HEK293T (cell line): ENCODE measurements at regions not wholly inside any gene's neighbourhood (a gene's known extent, or its start where the extent isn't known, plus 50 kb on each side); places are given as distances from the start of the nearest gene placed in this dataset.

Experiments used
- CTCF ChIA-PET: fragments of 350-600 bp; formaldehyde crosslinking; extraction: SDS; loops from one replicate; lab custom pipeline; 2021; ENCODE audit warnings: antibody characterized with exemption, inconsistent platforms; lab: Yijun Ruan, JAX
- POLR2A ChIA-PET: fragments of 350-600 bp; formaldehyde crosslinking; extraction: SDS; loops from one replicate; lab custom pipeline; 2020; ENCODE audit warnings: antibody characterized with exemption, inconsistent platforms; lab: Yijun Ruan, JAX
- DNase-seq: peaks from one replicate; pipeline ENCODE4 v3.0.0; 2012; ENCODE audit warnings: mixed read lengths; ENCODE audit errors: extremely low spot score
- ARNT ChIP-seq: fragments of 450-650 bp; IDR thresholded peaks from 2 replicates; pipeline ENCODE4 v1.6.1; 2017; ENCODE audit warnings: mild to moderate bottlenecking
- BHLHE40 ChIP-seq: fragments of 450-650 bp; IDR thresholded peaks from 2 replicates; pipeline ENCODE4 v1.6.1; 2016; ENCODE audit warnings: mild to moderate bottlenecking, moderate library complexity, borderline replicate concordance
- CTBP1 ChIP-seq: fragments of 450-650 bp; IDR thresholded peaks from 2 replicates; pipeline ENCODE4 v1.6.1; 2016; ENCODE audit warnings: borderline replicate concordance
- ELF4 ChIP-seq: fragments of 450-650 bp; IDR thresholded peaks from 2 replicates; pipeline ENCODE4 v1.6.1; 2017; ENCODE audit warnings: antibody characterized with exemption
- FOXA1 ChIP-seq: fragments of 450-650 bp; IDR thresholded peaks from 2 replicates; pipeline ENCODE4 v1.6.1; 2016; ENCODE audit warnings: mild to moderate bottlenecking
- FOXK2 ChIP-seq: fragments of 450-650 bp; IDR thresholded peaks from 2 replicates; pipeline ENCODE4 v1.6.1; 2016; ENCODE audit warnings: mild to moderate bottlenecking
- FOXM1 ChIP-seq: fragments of 450-650 bp; IDR thresholded peaks from 2 replicates; pipeline ENCODE4 v1.6.1; 2017; ENCODE audit warnings: mild to moderate bottlenecking, borderline replicate concordance
- HDGF ChIP-seq: fragments of 450-650 bp; IDR thresholded peaks from 2 replicates; pipeline ENCODE4 v1.6.1; 2017; ENCODE audit warnings: antibody characterized with exemption, borderline replicate concordance
- L3MBTL2 ChIP-seq: fragments of 450-650 bp; conservative IDR thresholded peaks from 2 replicates; pipeline ENCODE4 v1.6.1; 2016; ENCODE audit warnings: mild to moderate bottlenecking
- LEF1 ChIP-seq: fragments of 450-650 bp; IDR thresholded peaks from 2 replicates; pipeline ENCODE4 v1.6.1; 2017; ENCODE audit warnings: mild to moderate bottlenecking, borderline replicate concordance
- NFRKB ChIP-seq: fragments of 450-650 bp; IDR thresholded peaks from 2 replicates; pipeline ENCODE4 v1.6.1; 2016; ENCODE audit warnings: mild to moderate bottlenecking, moderate library complexity
- PKNOX1 ChIP-seq: fragments of 450-650 bp; IDR thresholded peaks from 2 replicates; pipeline ENCODE4 v1.6.1; 2016
- SP1 ChIP-seq: fragments of 450-650 bp; IDR thresholded peaks from 2 replicates; pipeline ENCODE4 v1.6.1; 2017
- SUZ12 ChIP-seq: fragments of 450-650 bp; IDR thresholded peaks from 2 replicates; pipeline ENCODE4 v1.6.1; 2016; ENCODE audit warnings: mild to moderate bottlenecking
- TARDBP ChIP-seq: fragments of 450-650 bp; IDR thresholded peaks from 2 replicates; pipeline ENCODE4 v1.6.1; 2016
- ZNF384 ChIP-seq: fragments of 450-650 bp; IDR thresholded peaks from 2 replicates; pipeline ENCODE4 v1.6.1; 2016

GRCh38 chr13:106738186-106738678 is 170.3 kb upstream of the ARGLU1 start:
- DNase-seq = no peak
- no peak for TF ChIP-seq TARDBP
- TF ChIP-seq FOXK2 = no peak
- TF ChIP-seq CTBP1 = no peak
- no peak for TF ChIP-seq HDGF
- TF ChIP-seq FOXA1 = no peak
- TF ChIP-seq FOXM1 = no peak
- TF ChIP-seq BHLHE40 = no peak
- TF ChIP-seq SP1 = no peak
- TF ChIP-seq L3MBTL2 = no peak
- TF ChIP-seq NFRKB = no peak
- TF ChIP-seq ZNF384 = no peak
- no peak for TF ChIP-seq SUZ12
- TF ChIP-seq ARNT = no peak
- no peak for TF ChIP-seq PKNOX1
- ChIA-PET CTCF (no interaction called here), POLR2A (no interaction called here)

DNA sequence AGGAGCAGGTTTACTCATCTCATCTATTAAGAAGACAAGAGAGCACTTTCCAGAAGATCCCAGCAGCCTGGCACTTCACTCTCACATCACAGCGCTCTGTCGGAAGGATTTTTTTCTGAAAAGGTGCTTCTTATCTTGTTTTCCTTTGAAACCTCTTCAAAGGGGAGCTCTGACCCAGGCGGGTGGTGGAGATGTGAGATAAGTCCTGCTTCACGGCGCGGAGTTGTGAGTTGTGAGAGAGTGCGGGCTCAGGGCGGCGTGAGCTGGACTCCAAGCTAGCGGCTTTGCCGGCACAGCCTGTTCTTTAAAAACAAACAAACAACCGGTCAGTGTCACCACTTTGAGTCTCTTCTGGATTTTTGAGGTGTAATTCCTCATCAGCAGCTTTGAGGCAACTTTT is 169.0 kb upstream of the ARGLU1 start:
- DNase-seq = no peak
- ChIA-PET POLR2A (no interaction called here), CTCF (no interaction called here)
- TF ChIP-seq HDGF = no peak
- TF ChIP-seq ZNF384 = no peak
- no peak for TF ChIP-seq SP1
- TF ChIP-seq TARDBP = no peak
- no peak for TF ChIP-seq FOXA1
- no peak for TF ChIP-seq LEF1
- no peak for TF ChIP-seq NFRKB
- TF ChIP-seq FOXM1 = no peak
- TF ChIP-seq ELF4 = no peak
- no peak for TF ChIP-seq L3MBTL2
- TF ChIP-seq CTBP1 = no peak
- no peak for TF ChIP-seq ARNT

DNA sequence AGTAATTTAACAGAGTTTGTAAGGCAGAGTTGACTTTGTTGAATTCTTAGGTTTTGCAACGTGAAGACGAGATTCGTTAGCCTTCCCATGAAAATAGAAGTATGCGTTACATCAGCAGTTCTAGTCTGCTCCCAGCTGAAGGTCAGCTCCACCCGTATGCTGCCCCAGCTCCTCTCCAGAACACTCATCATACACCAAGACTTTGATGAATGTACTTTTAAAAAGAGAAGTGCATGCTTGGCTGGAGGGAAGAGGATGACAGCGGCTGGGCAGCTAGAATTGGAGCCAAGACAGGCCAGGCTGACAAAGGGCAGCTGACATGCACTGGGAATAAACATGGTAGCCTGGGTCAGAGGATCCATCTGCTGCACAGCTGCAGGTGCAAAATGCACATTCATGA is 166.3 kb upstream of the ARGLU1 start:
- TF ChIP-seq LEF1 (no peak), HDGF (no peak), ELF4 (no peak), CTBP1 (no peak), FOXA1 (no peak), ARNT (no peak), PKNOX1 (no peak), ZNF384 (no peak), FOXM1 (no peak), TARDBP (no peak), SUZ12 (no peak), BHLHE40 (no peak), L3MBTL2 (no peak), NFRKB (no peak), SP1 (no peak), FOXK2 (no peak)
- POLR2A ChIA-PET = no interaction called here
- no peak for DNase-seq
- CTCF ChIA-PET = no interaction called here

DNA sequence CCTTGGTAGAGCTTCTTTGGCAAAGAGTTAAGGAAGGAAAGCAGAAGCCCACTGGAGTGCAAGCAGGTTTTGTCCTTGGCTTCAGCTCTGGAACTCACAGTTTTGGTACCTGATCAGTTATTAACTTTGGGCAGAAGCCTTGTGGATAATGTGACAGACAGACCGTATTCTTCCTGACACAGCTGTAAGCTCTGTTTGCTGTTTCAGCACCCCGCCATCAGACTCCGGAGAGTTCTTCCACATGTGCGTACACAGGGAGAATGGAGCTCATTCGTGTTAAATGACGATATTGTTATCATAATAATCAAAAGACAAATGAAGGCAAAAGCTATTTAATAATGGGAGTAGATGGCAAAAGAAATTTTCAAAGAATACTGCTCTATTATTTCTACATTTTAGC is 155.1 kb upstream of the ARGLU1 start:
- no peak for TF ChIP-seq HDGF
- TF ChIP-seq CTBP1 = no peak
- POLR2A ChIA-PET = no interaction called here
- CTCF ChIA-PET = no interaction called here
- no peak for DNase-seq

- no peak for DNase-seq
- POLR2A ChIA-PET = no interaction called here
- TF ChIP-seq FOXM1 = no peak
- TF ChIP-seq SUZ12 = no peak
- no peak for TF ChIP-seq FOXK2
- no peak for TF ChIP-seq CTBP1
- TF ChIP-seq BHLHE40 = no peak
- no peak for TF ChIP-seq L3MBTL2
- no peak for TF ChIP-seq ARNT
- no peak for TF ChIP-seq LEF1
- TF ChIP-seq TARDBP = no peak
- no peak for TF ChIP-seq SP1
- no peak for TF ChIP-seq HDGF
- CTCF ChIA-PET = no interaction called here
These were observed 154.7 kb upstream of the ARGLU1 start for GRCh38 chr13:106722620-106723019.

DNA sequence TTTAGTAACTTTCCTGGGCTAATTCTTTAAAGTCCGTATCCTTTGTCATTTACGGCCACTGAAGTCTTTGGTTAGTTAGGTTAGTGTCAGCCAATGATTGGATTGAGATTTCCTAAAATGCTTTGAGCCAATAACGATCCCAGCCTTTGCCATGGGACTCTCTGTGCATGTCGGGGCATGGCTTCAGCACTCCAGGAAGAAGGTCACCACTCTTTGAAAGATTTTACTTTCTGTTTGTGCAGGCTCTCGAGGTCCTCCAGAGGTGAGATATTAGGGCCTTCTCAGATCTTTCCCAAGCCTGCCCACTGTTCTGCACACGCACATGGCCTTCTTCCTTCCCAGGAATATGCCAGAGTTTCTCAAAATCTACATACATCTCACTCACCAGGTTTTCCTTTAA is 153.7 kb upstream of the ARGLU1 start:
- no peak for DNase-seq
- POLR2A ChIA-PET = no interaction called here
- TF ChIP-seq HDGF (no peak), FOXK2 (no peak), SUZ12 (no peak), FOXM1 (no peak), L3MBTL2 (no peak), ARNT (no peak), TARDBP (no peak), PKNOX1 (no peak), CTBP1 (no peak)
- CTCF ChIA-PET = no interaction called here
